LNCAP (cell line): ENCODE measurements at regions not wholly inside any gene's neighbourhood (a gene's known extent, or its start where the extent isn't known, plus 50 kb on each side); places are given as distances from the start of the nearest gene placed in this dataset.

Experiments used
- TF ChIP-seq, protein P1 (sequence below): fragments of 450-650 bp; IDR thresholded peaks from 2 replicates; pipeline ENCODE4 v1.5.1; 2017; ENCODE audit warnings: mild to moderate bottlenecking

DNA sequence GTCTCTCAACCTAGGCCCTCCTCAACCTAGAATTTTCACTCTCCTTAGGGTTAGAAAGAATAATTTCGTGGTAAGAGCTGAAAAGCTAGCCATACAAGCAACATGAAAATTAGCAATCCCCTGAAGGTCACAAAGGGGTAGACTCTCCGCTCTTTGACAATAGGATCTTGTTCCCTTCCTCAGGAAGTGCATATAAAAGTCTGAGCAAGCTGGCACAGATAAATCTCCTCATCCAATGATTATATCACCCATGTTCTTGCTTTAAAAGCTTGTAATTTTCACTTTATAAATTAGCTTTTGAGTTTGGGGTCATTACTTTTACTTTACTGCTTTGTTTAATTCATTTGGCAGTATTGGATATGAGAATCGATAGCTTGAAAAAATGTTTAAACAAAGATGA lies 852.3 kb upstream of the CRIM1 start:
- TF ChIP-seq, protein P1, sequence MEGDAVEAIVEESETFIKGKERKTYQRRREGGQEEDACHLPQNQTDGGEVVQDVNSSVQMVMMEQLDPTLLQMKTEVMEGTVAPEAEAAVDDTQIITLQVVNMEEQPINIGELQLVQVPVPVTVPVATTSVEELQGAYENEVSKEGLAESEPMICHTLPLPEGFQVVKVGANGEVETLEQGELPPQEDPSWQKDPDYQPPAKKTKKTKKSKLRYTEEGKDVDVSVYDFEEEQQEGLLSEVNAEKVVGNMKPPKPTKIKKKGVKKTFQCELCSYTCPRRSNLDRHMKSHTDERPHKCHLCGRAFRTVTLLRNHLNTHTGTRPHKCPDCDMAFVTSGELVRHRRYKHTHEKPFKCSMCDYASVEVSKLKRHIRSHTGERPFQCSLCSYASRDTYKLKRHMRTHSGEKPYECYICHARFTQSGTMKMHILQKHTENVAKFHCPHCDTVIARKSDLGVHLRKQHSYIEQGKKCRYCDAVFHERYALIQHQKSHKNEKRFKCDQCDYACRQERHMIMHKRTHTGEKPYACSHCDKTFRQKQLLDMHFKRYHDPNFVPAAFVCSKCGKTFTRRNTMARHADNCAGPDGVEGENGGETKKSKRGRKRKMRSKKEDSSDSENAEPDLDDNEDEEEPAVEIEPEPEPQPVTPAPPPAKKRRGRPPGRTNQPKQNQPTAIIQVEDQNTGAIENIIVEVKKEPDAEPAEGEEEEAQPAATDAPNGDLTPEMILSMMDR, result no peak

GRCh38 chr2:35501076-35501475 lies 854.5 kb upstream of the CRIM1 start:
- TF ChIP-seq, protein P1, result no peak

- TF ChIP-seq, protein P1, result no peak
Observed at GRCh38 chr2:35496022-35496421, 859.6 kb upstream of the CRIM1 start.

DNA sequence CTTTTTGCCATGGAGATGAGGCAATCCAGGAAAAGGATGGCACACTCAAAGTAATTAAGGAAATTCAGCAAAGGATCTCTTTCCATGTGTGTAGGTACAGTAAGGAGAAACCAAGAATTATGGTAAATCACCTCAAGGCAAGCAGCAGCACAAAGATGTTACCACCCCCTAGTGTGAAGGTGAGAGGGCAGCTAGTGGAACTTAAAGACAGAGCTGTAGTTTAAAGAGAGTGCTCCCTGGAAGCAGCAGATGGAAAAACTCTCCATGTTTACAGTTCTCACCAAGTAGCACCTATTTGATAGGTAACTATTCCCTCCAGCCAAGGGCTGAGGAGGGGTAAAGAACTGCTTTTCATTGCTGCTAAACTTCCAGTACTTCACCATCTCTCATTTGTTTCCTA lies 860.4 kb upstream of the CRIM1 start:
- TF ChIP-seq, protein P1, result no peak

DNA sequence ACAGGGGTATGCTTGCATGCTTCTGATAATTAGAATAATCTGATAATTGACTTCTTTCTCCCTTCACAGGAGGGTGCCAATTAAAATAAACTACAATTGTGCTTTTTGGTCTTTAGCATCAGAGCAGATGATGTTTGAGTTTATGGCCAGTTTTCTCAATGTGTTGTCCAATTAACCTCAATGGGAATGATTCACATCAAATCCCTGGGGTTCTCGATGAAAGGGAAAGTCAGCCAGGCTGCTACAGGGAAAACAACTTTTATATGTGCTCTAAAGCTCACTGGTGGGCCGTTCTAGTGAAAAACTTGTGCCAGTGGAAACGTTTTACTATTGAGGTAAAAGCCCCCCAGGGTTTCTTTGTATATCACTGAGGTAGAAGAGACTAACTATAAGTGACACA lies 887.3 kb upstream of the CRIM1 start:
- TF ChIP-seq, protein P1, result no peak

DNA sequence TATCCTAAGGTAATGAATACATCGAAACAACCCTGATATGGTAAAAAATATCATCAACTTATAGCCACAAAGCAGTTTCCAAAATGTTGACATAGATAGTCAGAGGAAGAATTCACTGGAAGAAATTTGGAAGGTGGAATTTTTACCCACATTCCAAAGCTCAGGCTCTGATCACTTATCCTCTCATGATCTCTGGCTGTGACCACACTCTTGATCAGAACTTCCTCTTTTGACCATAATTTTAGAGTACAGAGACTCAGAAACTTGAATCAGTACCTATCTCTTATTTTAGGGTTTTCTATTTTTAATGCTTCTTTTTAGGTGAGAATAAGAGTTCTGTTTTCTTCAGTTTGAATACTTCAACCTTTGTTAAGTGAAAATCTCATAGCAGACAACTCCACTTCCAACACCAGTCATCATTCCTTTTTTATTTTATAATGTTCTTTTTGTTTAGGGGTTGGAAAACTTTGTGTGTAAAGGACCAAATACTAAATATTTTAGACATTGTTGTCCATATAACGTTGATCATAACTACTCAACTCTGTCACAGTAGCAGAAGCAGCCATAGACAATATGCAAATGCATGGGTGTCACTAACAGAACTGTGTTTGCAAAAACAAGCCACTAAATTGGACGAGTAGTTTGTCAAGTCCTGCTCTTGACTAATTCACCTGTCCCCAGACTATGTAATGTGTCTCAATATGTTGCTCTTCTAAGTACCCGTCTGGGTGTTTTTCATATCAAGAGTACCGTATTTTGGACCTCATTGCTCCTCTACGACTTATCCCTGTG lies 891.6 kb upstream of the CRIM1 start:
- TF ChIP-seq, protein P1, result no peak

- TF ChIP-seq, protein P1, result no peak
Observed at GRCh38 chr2:35462226-35462998, 893.2 kb upstream of the CRIM1 start.
